SH-SY5Y (cell line): ENCODE measurements at regions not wholly inside any gene's neighbourhood (a gene's known extent, or its start where the extent isn't known, plus 50 kb on each side); places are given as distances from the start of the nearest gene placed in this dataset.

ENCODE experiments used
- GATA2 ChIP-seq: IDR thresholded peaks from 2 replicates; pipeline ENCODE4 v1.6.1; 2011; ENCODE audit warnings: mild to moderate bottlenecking, low read depth, low read length
- GATA3 ChIP-seq: IDR thresholded peaks from 2 replicates; pipeline ENCODE4 v1.6.1; 2011; ENCODE audit warnings: low read depth, mild to moderate bottlenecking, low read length, moderate library complexity

DNA sequence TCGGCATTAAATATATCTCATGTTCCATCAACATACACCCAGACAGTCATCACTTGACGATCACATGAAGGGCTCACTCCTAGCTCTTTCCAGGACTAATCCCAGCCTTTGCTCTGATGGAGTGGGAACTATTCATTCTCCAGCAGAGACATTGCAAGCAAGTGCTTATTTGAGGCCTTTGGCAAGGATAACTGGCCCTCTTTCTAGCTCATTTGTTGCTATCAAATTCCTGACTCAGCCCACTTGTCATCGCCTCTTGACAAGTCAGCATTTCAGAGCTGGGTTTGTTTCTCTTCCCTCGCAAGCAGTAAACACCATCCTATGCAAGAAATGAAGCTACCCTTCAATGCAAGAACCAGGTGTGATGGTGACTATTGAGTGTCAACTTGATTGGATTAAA lies 1165.7 kb upstream of the AUTS2 start:
- TF ChIP-seq GATA3 (no peak), GATA2 (no peak)
